ENCODE measurements at regions not wholly inside any gene's neighbourhood (a gene's known extent, or its start where the extent isn't known, plus 50 kb on each side); places are given as distances from the start of the nearest gene placed in this dataset.

GRCh38 chr4:3708611-3709010 is 57.6 kb upstream of the ADRA2C start:
- no peak for TF ChIP-seq CTCF (IDR thresholded peaks at IDR 0.05)
- TF ChIP-seq EZH2phosphoT487 (IDR thresholded peaks at IDR 0.05) = no peak
- TF ChIP-seq EZH2 (IDR thresholded peaks at IDR 0.05) = no peak
